DOHH2 (cell line): ENCODE measurements at regions not wholly inside any gene's neighbourhood (a gene's known extent, or its start where the extent isn't known, plus 50 kb on each side); places are given as distances from the start of the nearest gene placed in this dataset.

Experiments
- H3F3A ChIP-seq: fragments of 200-600 bp; sonication (generic), shearing (Covaris generic); 2 replicates; pipeline ENCODE4 v1.6.0; 2016; ENCODE audit warnings: antibody characterized with exemption, mild to moderate bottlenecking; ENCODE audit not compliant: control insufficient read depth, insufficient read depth
- H3K27ac ChIP-seq: fragments of 200-600 bp; sonication (generic); 2 replicates; pipeline ENCODE4 v1.5.1; 2014; ENCODE audit warnings: low read depth, mild to moderate bottlenecking, low read length, moderate library complexity
- H3K27me3 ChIP-seq: fragments of 200-600 bp; sonication (generic); 2 replicates; pipeline ENCODE4 v1.6.1; 2014; ENCODE audit warnings: mild to moderate bottlenecking, low read length, mixed read lengths; ENCODE audit not compliant: control insufficient read depth
- H3K36me3 ChIP-seq: fragments of 200-600 bp; sonication (generic); 2 replicates; pipeline ENCODE4 v1.6.1; 2014; ENCODE audit warnings: mild to moderate bottlenecking, low read length, moderate library complexity, mixed read lengths; ENCODE audit not compliant: control insufficient read depth
- H3K4me1 ChIP-seq: fragments of 200-600 bp; sonication (generic); 2 replicates; pipeline ENCODE4 v1.6.1; 2014; ENCODE audit warnings: mild to moderate bottlenecking, low read length, mixed read lengths; ENCODE audit not compliant: control insufficient read depth
- H3K4me2 ChIP-seq: fragments of 200-600 bp; sonication (generic); 2 replicates; pipeline ENCODE4 v1.6.0; 2014; ENCODE audit warnings: mild to moderate bottlenecking, low read length, moderate library complexity
- H3K4me3 ChIP-seq: fragments of 200-600 bp; sonication (generic); 2 replicates; pipeline ENCODE4 v1.5.1; 2014; ENCODE audit warnings: mild to moderate bottlenecking, low read length, mixed read lengths
- H3K79me2 ChIP-seq: fragments of 200-600 bp; sonication (generic); 2 replicates; pipeline ENCODE4 v1.6.1; 2014; ENCODE audit warnings: mild to moderate bottlenecking, low read length, mixed read lengths; ENCODE audit not compliant: control insufficient read depth
- H3K9me2 ChIP-seq: fragments of 200-600 bp; sonication (generic); replicated peaks from 2 replicates; pipeline ENCODE4 v1.6.1; 2014; ENCODE audit warnings: mild to moderate bottlenecking, low read length, mixed read lengths; ENCODE audit not compliant: control insufficient read depth
- H3K9me3 ChIP-seq: fragments of 200-600 bp; sonication (generic); 2 replicates; pipeline ENCODE4 v1.6.1; 2014; ENCODE audit warnings: antibody characterized with exemption, low read length, mixed read lengths; ENCODE audit not compliant: control insufficient read depth, insufficient read depth
- H4K20me1 ChIP-seq: fragments of 200-600 bp; sonication (generic); 2 replicates; pipeline ENCODE4 v1.6.0; 2014; ENCODE audit warnings: low read depth, mild to moderate bottlenecking, antibody characterized with exemption, low read length, moderate library complexity; ENCODE audit not compliant: control insufficient read depth, insufficient read depth
- CTCF ChIP-seq: fragments of 200-600 bp; sonication (generic); IDR thresholded peaks from one replicate; pipeline ENCODE4 v1.5.1; 2014; ENCODE audit warnings: antibody characterized with exemption, mild to moderate bottlenecking, low read depth, low read length; ENCODE audit not compliant: poor library complexity, severe bottlenecking
- EZH2phosphoT487 ChIP-seq: fragments of 200-600 bp; sonication (generic); IDR thresholded peaks from 2 replicates; pipeline ENCODE4 v1.6.1; 2017; ENCODE audit warnings: borderline replicate concordance, mild to moderate bottlenecking, antibody characterized with exemption, low read length, moderate library complexity, mixed read lengths

GRCh38 chr3:96266395-96267190 lies 547.8 kb upstream of the EPHA6 start:
- Histone ChIP-seq H3K27me3 (no peaks in the 10 kb centered on the region), H3K9me2 (no peaks in the 10 kb centered on the region), H3K36me3 (no peaks in the 10 kb centered on the region), H3K27ac (no peak overlapping the region), H4K20me1 (no peaks in the 10 kb centered on the region), H3K9me3 (no peaks in the 10 kb centered on the region), H3K4me3 (no peak overlapping the region), H3F3A (no peaks in the 10 kb centered on the region), H3K79me2 (no peaks in the 10 kb centered on the region), H3K4me2 (no peak overlapping the region), H3K4me1 (no peaks in the 10 kb centered on the region)
- TF ChIP-seq EZH2phosphoT487, result no peak
- no peak for TF ChIP-seq CTCF

- no peaks in the 10 kb centered on the region for H3K36me3 ChIP-seq
- no peaks in the 10 kb centered on the region for H3K9me2 ChIP-seq
- TF ChIP-seq EZH2phosphoT487 (no peak), CTCF (no peak)
- no peaks in the 10 kb centered on the region for H3F3A ChIP-seq
- no peaks in the 10 kb centered on the region for H4K20me1 ChIP-seq
- H3K9me3 ChIP-seq, result no peaks in the 10 kb centered on the region
- H3K4me1 ChIP-seq, result no peaks in the 10 kb centered on the region
- no peak overlapping the region for H3K4me3 ChIP-seq
- H3K27me3 ChIP-seq, result no peaks in the 10 kb centered on the region
- H3K4me2 ChIP-seq, result no peak overlapping the region
- no peaks in the 10 kb centered on the region for H3K79me2 ChIP-seq
- H3K27ac ChIP-seq, result no peak overlapping the region
These were observed 546.8 kb upstream of the EPHA6 start for GRCh38 chr3:96267577-96267976.

GRCh38 chr3:96294143-96294542 lies 520.3 kb upstream of the EPHA6 start:
- no peak overlapping the region for H3K4me2 ChIP-seq
- H4K20me1 ChIP-seq, result no peaks in the 10 kb centered on the region
- H3K36me3 ChIP-seq, result no peaks in the 10 kb centered on the region
- no peaks in the 10 kb centered on the region for H3K27me3 ChIP-seq
- no peaks in the 10 kb centered on the region for H3K9me3 ChIP-seq
- no peak overlapping the region for H3K4me3 ChIP-seq
- H3F3A ChIP-seq, result no peaks in the 10 kb centered on the region
- H3K27ac ChIP-seq, result no peak overlapping the region
- no peaks in the 10 kb centered on the region for H3K79me2 ChIP-seq
- H3K4me1 ChIP-seq, result no peaks in the 10 kb centered on the region
- TF ChIP-seq EZH2phosphoT487 (no peak), CTCF (no peak)
- no peaks in the 10 kb centered on the region for H3K9me2 ChIP-seq
